SK-N-SH (cell line): ENCODE measurements at regions not wholly inside any gene's neighbourhood (a gene's known extent, or its start where the extent isn't known, plus 50 kb on each side); places are given as distances from the start of the nearest gene placed in this dataset.

Source experiments
- CTCF ChIA-PET: fragments of 300-600, 350-600 bp; formaldehyde crosslinking; extraction: SDS; loops from one replicate; lab custom pipeline; 2021; lab: Yijun Ruan, JAX
- POLR2A ChIA-PET: fragments of 350-600 bp; sonication (Branson Sonifier 250); formaldehyde crosslinking; extraction: SDS; loops from one replicate; lab custom pipeline; 2020; ENCODE audit warnings: antibody characterized with exemption, inconsistent platforms; lab: Yijun Ruan, JAX
- DNase-seq: peaks from one replicate; pipeline ENCODE4 v3.0.0; 2012
- H2AFZ ChIP-seq: fragments of 200-600 bp; sonication (generic); 2 replicates; pipeline ENCODE4 v1.8.1; 2016; ENCODE audit warnings: antibody characterized with exemption, mild to moderate bottlenecking, low read depth
- H3F3A ChIP-seq: fragments of 200-600 bp; sonication (generic); replicated peaks from 2 replicates; pipeline ENCODE3; 2016; ENCODE audit warnings: antibody characterized with exemption, mild to moderate bottlenecking; ENCODE audit not compliant: insufficient read depth
- H3K27ac ChIP-seq, 2 experiments: fragments of 200-500 bp in 1 of 2; fragments of 200-600 bp in 1 of 2; sonication (Bioruptor generic) in 1 of 2; sonication (generic), shearing (Covaris generic) in 1 of 2; 2 replicates each; pipeline versions ENCODE4 v1.5.1 to v1.6.1; 2014 to 2016; ENCODE audit warnings: low read depth in 2 of 2, inconsistent platforms in 1 of 2, low read length in 1 of 2, mild to moderate bottlenecking in 1 of 2, mixed read lengths in 1 of 2
- H3K27me3 ChIP-seq: fragments of 200-600 bp; sonication (generic), shearing (Covaris generic); 2 replicates; pipeline ENCODE4 v1.6.1; 2016; ENCODE audit warnings: mixed run types; ENCODE audit not compliant: insufficient read depth
- H3K36me3 ChIP-seq, 2 experiments: fragments of 200-500 bp in 1 of 2; fragments of 200-600 bp in 1 of 2; sonication (Bioruptor generic) in 1 of 2; sonication (generic) in 1 of 2; replicated peaks in 1 of 2; 2 replicates each; pipeline versions ENCODE3 to v1.5.1; 2014 to 2016; ENCODE audit warnings: low read length in 1 of 2, mild to moderate bottlenecking in 1 of 2; ENCODE audit not compliant: insufficient read depth in 2 of 2, control insufficient read depth in 1 of 2
- H3K4me1 ChIP-seq, 2 experiments: fragments of 200-500 bp in 1 of 2; fragments of 200-600 bp in 1 of 2; sonication (Bioruptor generic) in 1 of 2; sonication (generic), shearing (Covaris generic) in 1 of 2; 2 replicates each; pipeline versions ENCODE4 v1.5.1 to v1.6.1; 2014 to 2016; ENCODE audit warnings: low read depth in 1 of 2, low read length in 1 of 2, mixed run types in 1 of 2; ENCODE audit not compliant: insufficient read depth in 2 of 2, control insufficient read depth in 1 of 2
- H3K4me2 ChIP-seq: fragments of 200-600 bp; sonication (generic), shearing (Covaris generic); 2 replicates; pipeline ENCODE4 v1.6.1; 2017; ENCODE audit warnings: mixed run types
- H3K4me3 ChIP-seq, 2 experiments: fragments of 200-500 bp in 1 of 2; fragments of 200-600 bp in 1 of 2; sonication (Bioruptor generic) in 1 of 2; sonication (generic), shearing (Covaris generic) in 1 of 2; 2 replicates each; pipeline versions ENCODE4 v1.5.1 to v1.8.1; 2014 to 2016; ENCODE audit warnings: low read depth in 2 of 2, inconsistent platforms in 1 of 2, low read length in 1 of 2, mild to moderate bottlenecking in 1 of 2, mixed read lengths in 1 of 2, moderate library complexity in 1 of 2
- H3K79me2 ChIP-seq: fragments of 200-600 bp; sonication (generic); 2 replicates; pipeline ENCODE4 v1.8.1; 2017; ENCODE audit warnings: mild to moderate bottlenecking; ENCODE audit not compliant: insufficient read depth
- H3K9ac ChIP-seq: fragments of 200-600 bp; sonication (generic); 2 replicates; pipeline ENCODE4 v1.6.1; 2017; ENCODE audit warnings: mixed run types
- H3K9me2 ChIP-seq: fragments of 200-600 bp; sonication (generic); 2 replicates; pipeline ENCODE4 v1.6.1; 2017; ENCODE audit warnings: mixed run types
- H3K9me3 ChIP-seq: fragments of 200-600 bp; sonication (generic); 2 replicates; pipeline ENCODE4 v1.6.1; 2017; ENCODE audit warnings: mixed run types, mild to moderate bottlenecking, moderate library complexity
- H4K20me1 ChIP-seq: fragments of 200-600 bp; sonication (generic); 2 replicates; pipeline ENCODE4 v1.6.1; 2017; ENCODE audit warnings: mild to moderate bottlenecking, mixed run types; ENCODE audit not compliant: insufficient read depth
- EP300 ChIP-seq, 2 experiments: IDR thresholded peaks; 2 replicates each; pipeline versions ENCODE4 v1.4.0 to v1.6.1; 2012; ENCODE audit warnings: borderline replicate concordance in 1 of 2, low read depth in 1 of 2, low read length in 1 of 2
- GABPA ChIP-seq: IDR thresholded peaks from 2 replicates; pipeline ENCODE4 v1.4.0; 2012; ENCODE audit warnings: low read depth, mild to moderate bottlenecking
- GATA2 ChIP-seq: sonication (generic); formaldehyde crosslinking; IDR thresholded peaks from 2 replicates; pipeline ENCODE4 v1.5.0; 2020; ENCODE audit warnings: mild to moderate bottlenecking, missing genetic modification reagents
- JUND ChIP-seq: IDR thresholded peaks from 2 replicates; pipeline ENCODE4 v1.4.0; 2012
- MXI1 ChIP-seq: IDR thresholded peaks from 2 replicates; pipeline ENCODE4 v1.6.1; 2012; ENCODE audit warnings: mild to moderate bottlenecking, low read depth, low read length, improper control_type of control experiment
- NFIC ChIP-seq: IDR thresholded peaks from 2 replicates; pipeline ENCODE4 v1.4.0; 2012; ENCODE audit warnings: borderline replicate concordance
- WGBS: methylation state at CpG from one replicate; pipeline ENCODE4 v1.1.6; 2017; ENCODE audit warnings: low lambda C conversion rate; 5-methylcytosine and 5-hydroxymethylcytosine counted together
- TF ChIP-seq, protein P1 (sequence below): IDR thresholded peaks from 2 replicates; pipeline ENCODE4 v1.6.1; 2012; ENCODE audit warnings: mild to moderate bottlenecking, low read depth, low read length, moderate library complexity
- TF ChIP-seq, protein P2 (sequence below): IDR thresholded peaks from 2 replicates; pipeline ENCODE4 v1.4.0; 2012; ENCODE audit warnings: low read depth, borderline replicate concordance

DNA sequence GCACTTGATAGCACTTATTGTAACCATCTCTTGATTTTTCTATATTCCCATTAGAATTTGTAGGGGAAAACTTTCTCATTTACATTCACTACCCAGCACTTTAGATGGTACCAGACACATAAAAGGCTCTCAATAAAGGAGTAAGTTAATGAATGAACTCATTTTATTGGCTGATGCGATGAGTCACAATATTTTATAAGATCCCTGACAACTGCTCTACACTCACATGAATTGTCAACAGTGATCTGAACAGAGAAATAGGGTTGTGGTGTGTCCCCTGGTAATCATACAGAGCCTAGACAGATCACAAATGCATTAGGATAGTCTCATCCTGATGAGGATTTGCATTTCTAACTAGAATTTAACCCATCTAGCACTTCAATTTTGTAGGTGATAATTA is 567.6 kb upstream of the ARPP21 start (continued):
- TF ChIP-seq, protein P1, sequence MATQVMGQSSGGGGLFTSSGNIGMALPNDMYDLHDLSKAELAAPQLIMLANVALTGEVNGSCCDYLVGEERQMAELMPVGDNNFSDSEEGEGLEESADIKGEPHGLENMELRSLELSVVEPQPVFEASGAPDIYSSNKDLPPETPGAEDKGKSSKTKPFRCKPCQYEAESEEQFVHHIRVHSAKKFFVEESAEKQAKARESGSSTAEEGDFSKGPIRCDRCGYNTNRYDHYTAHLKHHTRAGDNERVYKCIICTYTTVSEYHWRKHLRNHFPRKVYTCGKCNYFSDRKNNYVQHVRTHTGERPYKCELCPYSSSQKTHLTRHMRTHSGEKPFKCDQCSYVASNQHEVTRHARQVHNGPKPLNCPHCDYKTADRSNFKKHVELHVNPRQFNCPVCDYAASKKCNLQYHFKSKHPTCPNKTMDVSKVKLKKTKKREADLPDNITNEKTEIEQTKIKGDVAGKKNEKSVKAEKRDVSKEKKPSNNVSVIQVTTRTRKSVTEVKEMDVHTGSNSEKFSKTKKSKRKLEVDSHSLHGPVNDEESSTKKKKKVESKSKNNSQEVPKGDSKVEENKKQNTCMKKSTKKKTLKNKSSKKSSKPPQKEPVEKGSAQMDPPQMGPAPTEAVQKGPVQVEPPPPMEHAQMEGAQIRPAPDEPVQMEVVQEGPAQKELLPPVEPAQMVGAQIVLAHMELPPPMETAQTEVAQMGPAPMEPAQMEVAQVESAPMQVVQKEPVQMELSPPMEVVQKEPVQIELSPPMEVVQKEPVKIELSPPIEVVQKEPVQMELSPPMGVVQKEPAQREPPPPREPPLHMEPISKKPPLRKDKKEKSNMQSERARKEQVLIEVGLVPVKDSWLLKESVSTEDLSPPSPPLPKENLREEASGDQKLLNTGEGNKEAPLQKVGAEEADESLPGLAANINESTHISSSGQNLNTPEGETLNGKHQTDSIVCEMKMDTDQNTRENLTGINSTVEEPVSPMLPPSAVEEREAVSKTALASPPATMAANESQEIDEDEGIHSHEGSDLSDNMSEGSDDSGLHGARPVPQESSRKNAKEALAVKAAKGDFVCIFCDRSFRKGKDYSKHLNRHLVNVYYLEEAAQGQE = no peak

DNA sequence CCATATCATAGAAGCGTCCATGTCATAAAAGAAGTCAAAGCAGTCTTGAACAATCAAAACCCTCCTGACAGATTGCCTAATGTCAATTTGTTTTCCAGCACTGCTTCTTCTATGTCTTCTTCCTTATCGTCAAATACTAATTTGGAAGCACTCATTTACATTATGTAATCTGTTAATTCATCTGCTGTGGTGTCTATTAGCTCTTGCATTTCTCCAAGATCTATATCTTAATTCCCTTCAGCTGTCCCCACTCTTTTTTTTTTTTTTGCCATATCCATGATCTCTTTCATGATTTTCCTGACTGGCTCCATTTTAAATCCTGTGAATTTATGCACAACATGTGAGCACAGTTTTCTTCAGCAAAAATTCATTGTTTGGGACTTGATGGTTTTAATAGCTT is 560.5 kb upstream of the ARPP21 start:
- Histone ChIP-seq H3K9ac (no peak overlapping the region), H3K4me2 (no peak overlapping the region), H2AFZ (no peak overlapping the region), H3K27me3 (no peaks in the 10 kb centered on the region), H3K9me3 (peaks cover 6% of the 10 kb centered on the region; the same call in 1 of the 2 replicates), H3K9me2 (no peaks in the 10 kb centered on the region), H3K4me1 (no peaks in the 10 kb centered on the region; a peak in 1 of 4 replicates), H3K79me2 (no peaks in the 10 kb centered on the region), H3F3A (no peaks in the 10 kb centered on the region), H3K36me3 (no peaks in the 10 kb centered on the region), H4K20me1 (no peaks in the 10 kb centered on the region), H3K27ac (no peak overlapping the region), H3K4me3 (no peak overlapping the region)
- CTCF ChIA-PET = no interaction called here
- 16% methylated on average over 2 of the region's 2 CpGs for WGBS
- POLR2A ChIA-PET = no interaction called here
- TF ChIP-seq EP300 (IDR thresholded peaks at IDR 0.05; ENCODE audit: borderline replicate concordance in 1 of 2, low read depth in 1 of 2, low read length in 1 of 2) (peak in 1 of 2 experiments; percentile 52; a peak in 1 of 4 replicates), GATA2 (CRISPR knock-in tag) (peak; percentile 35)
- TF ChIP-seq, protein P2, sequence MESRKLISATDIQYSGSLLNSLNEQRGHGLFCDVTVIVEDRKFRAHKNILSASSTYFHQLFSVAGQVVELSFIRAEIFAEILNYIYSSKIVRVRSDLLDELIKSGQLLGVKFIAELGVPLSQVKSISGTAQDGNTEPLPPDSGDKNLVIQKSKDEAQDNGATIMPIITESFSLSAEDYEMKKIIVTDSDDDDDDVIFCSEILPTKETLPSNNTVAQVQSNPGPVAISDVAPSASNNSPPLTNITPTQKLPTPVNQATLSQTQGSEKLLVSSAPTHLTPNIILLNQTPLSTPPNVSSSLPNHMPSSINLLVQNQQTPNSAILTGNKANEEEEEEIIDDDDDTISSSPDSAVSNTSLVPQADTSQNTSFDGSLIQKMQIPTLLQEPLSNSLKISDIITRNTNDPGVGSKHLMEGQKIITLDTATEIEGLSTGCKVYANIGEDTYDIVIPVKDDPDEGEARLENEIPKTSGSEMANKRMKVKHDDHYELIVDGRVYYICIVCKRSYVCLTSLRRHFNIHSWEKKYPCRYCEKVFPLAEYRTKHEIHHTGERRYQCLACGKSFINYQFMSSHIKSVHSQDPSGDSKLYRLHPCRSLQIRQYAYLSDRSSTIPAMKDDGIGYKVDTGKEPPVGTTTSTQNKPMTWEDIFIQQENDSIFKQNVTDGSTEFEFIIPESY = no peak
- DNase-seq = no peak

DNA sequence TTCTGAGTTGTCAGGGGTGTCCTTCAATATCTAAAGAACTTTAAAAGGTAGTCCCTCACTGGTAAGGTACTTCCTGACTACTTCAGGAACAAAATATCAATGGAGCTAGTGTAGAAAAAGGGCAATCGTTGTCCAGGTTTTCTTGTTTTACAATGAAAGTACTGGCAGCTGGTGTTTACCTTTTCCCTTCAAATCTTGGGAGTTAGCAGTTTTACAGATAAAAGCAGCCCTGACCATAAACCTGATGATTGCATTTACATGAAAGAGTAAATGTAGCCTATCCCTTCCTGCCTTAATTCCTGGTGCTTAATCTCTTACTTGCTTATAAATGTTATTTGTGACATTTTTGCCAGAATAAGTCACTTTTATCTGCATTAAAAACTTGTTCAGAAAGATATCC is 559.9 kb upstream of the ARPP21 start:
- peaks cover 6% of the 10 kb centered on the region; the same call in 1 of the 2 replicates for H3K9me3 ChIP-seq
- H3K79me2 ChIP-seq = no peaks in the 10 kb centered on the region
- no peaks in the 10 kb centered on the region; a peak in 1 of 4 replicates for H3K4me1 ChIP-seq
- H4K20me1 ChIP-seq = no peaks in the 10 kb centered on the region
- 18% methylated on average over 1 of the region's 1 CpG for WGBS
- no peak overlapping the region for H2AFZ ChIP-seq
- no peak overlapping the region for H3K4me2 ChIP-seq
- no peaks in the 10 kb centered on the region for H3K36me3 ChIP-seq
- no peaks in the 10 kb centered on the region for H3K9me2 ChIP-seq
- DNase-seq = no peak
- CTCF ChIA-PET = no interaction called here
- TF ChIP-seq, protein P1 = no peak
- TF ChIP-seq JUND (no peak), MXI1 (no peak), GABPA (no peak), NFIC (no peak)
- TF ChIP-seq, protein P2 = no peak
- H3K4me3 ChIP-seq = no peak overlapping the region
- no peak overlapping the region for H3K9ac ChIP-seq
- POLR2A ChIA-PET = no interaction called here
- H3F3A ChIP-seq = no peaks in the 10 kb centered on the region
- H3K27me3 ChIP-seq = no peaks in the 10 kb centered on the region
- no peak overlapping the region for H3K27ac ChIP-seq
